Pulmonary artery endothelial cell (primary cell): ENCODE measurements at regions not wholly inside any gene's neighbourhood (a gene's known extent, or its start where the extent isn't known, plus 50 kb on each side); places are given as distances from the start of the nearest gene placed in this dataset.

Experiments used
- DNase-seq: peaks from one replicate; pipeline ENCODE4 v3.0.0-alpha.2; 2011; ENCODE audit warnings: low read depth, low spot score

- no peak for DNase-seq
These were observed 415.3 kb downstream of the CTTN start for GRCh38 chr11:70813651-70814050.

GRCh38 chr11:70815485-70815832, 417.1 kb downstream of the CTTN start:
- DNase-seq, result no peak

GRCh38 chr11:70816156-70816678, 417.9 kb downstream of the CTTN start:
- DNase-seq, result no peak

- DNase-seq, result no peak
These were observed 420.0 kb downstream of the CTTN start for GRCh38 chr11:70818351-70818750.

GRCh38 chr11:70819022-70819421, 420.7 kb downstream of the CTTN start:
- DNase-seq, result no peak

- DNase-seq, result no peak
These were observed 422.0 kb downstream of the CTTN start for GRCh38 chr11:70820311-70820710.

- no peak for DNase-seq
These were observed 422.4 kb downstream of the CTTN start for GRCh38 chr11:70820712-70821111.

GRCh38 chr11:70823771-70824170, 425.4 kb downstream of the CTTN start:
- no peak for DNase-seq

GRCh38 chr11:70824605-70825245, 426.4 kb downstream of the CTTN start:
- no peak for DNase-seq

- DNase-seq, result no peak
These were observed 426.4 kb downstream of the SHANK2 start for GRCh38 chr11:70825893-70826540.

- no peak for DNase-seq
These were observed 425.6 kb downstream of the SHANK2 start for GRCh38 chr11:70826541-70827335.

- DNase-seq, result no peak
These were observed 423.7 kb downstream of the SHANK2 start for GRCh38 chr11:70828593-70829082.

- DNase-seq, result no peak
These were observed 423.1 kb downstream of the SHANK2 start for GRCh38 chr11:70829134-70829885.

GRCh38 chr11:70829886-70830272, 422.5 kb downstream of the SHANK2 start:
- DNase-seq, result no peak

- no peak for DNase-seq
These were observed 419.4 kb downstream of the SHANK2 start for GRCh38 chr11:70833011-70833410.

- no peak for DNase-seq
These were observed 418.8 kb downstream of the SHANK2 start for GRCh38 chr11:70833554-70833953.

GRCh38 chr11:70834277-70834940, 418.0 kb downstream of the SHANK2 start:
- no peak for DNase-seq

- no peak for DNase-seq
These were observed 417.3 kb downstream of the SHANK2 start for GRCh38 chr11:70834984-70835560.

GRCh38 chr11:70836071-70836470, 416.3 kb downstream of the SHANK2 start:
- DNase-seq, result no peak

GRCh38 chr11:70838198-70838597, 414.2 kb downstream of the SHANK2 start:
- no peak for DNase-seq

- DNase-seq, result no peak
These were observed 412.5 kb downstream of the SHANK2 start for GRCh38 chr11:70839851-70840250.
